Stomach (tissue), 8 donors: ENCODE measurements at regions not wholly inside any gene's neighbourhood (a gene's known extent, or its start where the extent isn't known, plus 50 kb on each side); places are given as distances from the start of the nearest gene placed in this dataset.

ENCODE experiments used
- DNase-seq, 2 donors: peaks; one replicate each; pipeline versions ENCODE4 v3.0.0 to v3.0.0-alpha.2; 2013 to 2019
- H3K27ac ChIP-seq, 5 donors: fragments of 200-600 bp in 4 of 5; sonication (generic) in 4 of 5; one replicate each; pipeline ENCODE4 v1.5.1; 2013 to 2019; ENCODE audit warnings: mild to moderate bottlenecking in 1 of 5, moderate library complexity in 1 of 5
- H3K27me3 ChIP-seq, 3 donors: fragments of 200-600 bp; sonication (generic); one replicate each; pipeline ENCODE4 v1.5.1; 2017 to 2019; ENCODE audit warnings: mixed run types in 1 of 3
- H3K36me3 ChIP-seq, 4 donors: fragments of 200-600 bp; sonication (generic); 1 replicate in 3 of 4; 2 replicates in 1 of 4; pipeline ENCODE4 v1.5.1; 2016 to 2019
- H3K4me1 ChIP-seq, 4 donors: fragments of 200-600 bp; sonication (generic); one replicate each; pipeline ENCODE4 v1.5.1; 2016 to 2019
- H3K4me3 ChIP-seq, 4 donors: fragments of 200-600 bp; sonication (generic) in 3 of 4; one replicate each; pipeline ENCODE4 v1.5.1; 2016 to 2019; ENCODE audit warnings: mild to moderate bottlenecking in 1 of 4
- H3K9me3 ChIP-seq, 4 donors: fragments of 200-600 bp; sonication (generic); one replicate each; pipeline ENCODE4 v1.5.1; 2016 to 2019
- CTCF ChIP-seq, 7 experiments: fragments of 450-650 bp in 4 of 7; fragments of 200-600 bp in 3 of 7; sonication (generic) in 3 of 7; IDR thresholded peaks; one replicate each; pipeline ENCODE4 v1.5.1; 2016 to 2019; ENCODE audit warnings: antibody characterized with exemption in 7 of 7, control low read depth in 2 of 7, mild to moderate bottlenecking in 1 of 7
- EP300 ChIP-seq: sonication (generic); formaldehyde crosslinking; IDR thresholded peaks from one replicate; pipeline ENCODE4 v1.6.1; 2017; ENCODE audit warnings: antibody characterized with exemption
- POLR2A ChIP-seq, 4 donors: fragments of 450-650 bp; IDR thresholded peaks; one replicate each; pipeline ENCODE4 v1.6.1; 2016; ENCODE audit warnings: antibody characterized with exemption in 4 of 4, control low read depth in 2 of 4, mild to moderate bottlenecking in 1 of 4, moderate library complexity in 1 of 4
- POLR2AphosphoS5 ChIP-seq, 3 donors: sonication (generic); formaldehyde crosslinking; IDR thresholded peaks; one replicate each; pipeline ENCODE4 v1.6.1; 2016; ENCODE audit warnings: antibody characterized with exemption in 3 of 3
- WGBS, 5 donors: extraction: QIAGEN DNeasy Blood & Tissue Kit in 3 of 5; methylation state at CpG; one replicate each; pipeline versions ENCODE4 v1.1.5 to v1.1.7; 2013 to 2018; 5-methylcytosine and 5-hydroxymethylcytosine counted together
- intact Hi-C: fragments of 100-400 bp; cut with DNase I; formaldehyde crosslinking; loops from one replicate; pipeline ENCODE4 v1.15.1; 2023; ENCODE audit warnings: low total_unique reads
- donor health status: healthy with polysubstance abuse.
- donor health status: Bipolar disorder and iron deficiency.
- donor health status: healthy.

- intact Hi-C loops = no loop called here
Observed at GRCh38 chr6:90420500-90420899, 123.9 kb upstream of the BACH2 start.

GRCh38 chr6:90417385-90417784 lies 120.7 kb upstream of the BACH2 start:
- no peaks in the 10 kb centered on the region for H3K9me3 ChIP-seq
- H3K4me3 ChIP-seq = no peak overlapping the region
- intact Hi-C loops = no loop called here
- 67 to 100% (median 93%) methylated on average over 1 of the region's 1 CpG for WGBS, 5 donors
- no peak overlapping the region for H3K27ac ChIP-seq
- TF ChIP-seq POLR2AphosphoS5 (IDR thresholded peaks at IDR 0.05) (no peak), POLR2A (IDR thresholded peaks at IDR 0.05) (no peak), EP300 (no peak), CTCF (IDR thresholded peaks at IDR 0.05) (no peak)
- no peak for DNase-seq
- peaks cover 0 to 10% (median 0%) of the 10 kb centered on the region in 3 donors for H3K27me3 ChIP-seq
- peaks cover 0 to 8% (median 6%) of the 10 kb centered on the region in 4 donors for H3K4me1 ChIP-seq
- no peaks in the 10 kb centered on the region for H3K36me3 ChIP-seq

More at GRCh38 chr6:90420500-90420899, 123.9 kb upstream of the BACH2 start:
- TF ChIP-seq EP300 (no peak), POLR2AphosphoS5 (IDR thresholded peaks at IDR 0.05) (no peak), CTCF (IDR thresholded peaks at IDR 0.05) (no peak), POLR2A (IDR thresholded peaks at IDR 0.05) (no peak)
- Histone ChIP-seq H3K4me3 (no peak overlapping the region), H3K36me3 (no peaks in the 10 kb centered on the region), H3K9me3 (no peaks in the 10 kb centered on the region), H3K27ac (no peak overlapping the region), H3K4me1 (no peaks in the 10 kb centered on the region), H3K27me3 (no peaks in the 10 kb centered on the region)
- WGBS, 5 donors = 85 to 93% (median 90%) methylated on average over 6 of the region's 6 CpGs
- DNase-seq = no peak

GRCh38 chr6:90416322-90416721 lies 119.7 kb upstream of the BACH2 start:
- H3K9me3 ChIP-seq = no peaks in the 10 kb centered on the region
- peaks cover 0 to 10% (median 0%) of the 10 kb centered on the region in 3 donors for H3K27me3 ChIP-seq
- intact Hi-C loops = no loop called here
- peaks cover 0 to 8% (median 6%) of the 10 kb centered on the region in 4 donors for H3K4me1 ChIP-seq
- H3K4me3 ChIP-seq = no peak overlapping the region
- H3K36me3 ChIP-seq = no peaks in the 10 kb centered on the region
- no peak overlapping the region for H3K27ac ChIP-seq
- DNase-seq = no peak
- TF ChIP-seq EP300 (no peak), CTCF (IDR thresholded peaks at IDR 0.05) (no peak), POLR2AphosphoS5 (IDR thresholded peaks at IDR 0.05) (no peak), POLR2A (IDR thresholded peaks at IDR 0.05) (no peak)

- no peak for TF ChIP-seq CTCF (IDR thresholded peaks at IDR 0.05)
- TF ChIP-seq POLR2AphosphoS5 (IDR thresholded peaks at IDR 0.05) = no peak
- no peak for TF ChIP-seq POLR2A (IDR thresholded peaks at IDR 0.05)
- TF ChIP-seq EP300 = no peak
- no peak overlapping the region for H3K4me3 ChIP-seq
- 63 to 77% (median 67%) methylated on average over 2 of the region's 2 CpGs for WGBS, 5 donors
Observed at GRCh38 chr6:90415178-90415577, 118.5 kb upstream of the BACH2 start.

More at GRCh38 chr6:90415178-90415577, 118.5 kb upstream of the BACH2 start:
- Histone ChIP-seq H3K9me3 (no peaks in the 10 kb centered on the region), H3K27ac (no peak overlapping the region), H3K4me1 (peaks cover 0 to 8% (median 6%) of the 10 kb centered on the region in 4 donors), H3K27me3 (peaks cover 0 to 10% (median 0%) of the 10 kb centered on the region in 3 donors), H3K36me3 (no peaks in the 10 kb centered on the region)
- intact Hi-C loops = no loop called here
- DNase-seq = no peak
